VCaP (cell line): ENCODE measurements at regions not wholly inside any gene's neighbourhood (a gene's known extent, or its start where the extent isn't known, plus 50 kb on each side); places are given as distances from the start of the nearest gene placed in this dataset.

Experiments used
- H3K27ac ChIP-seq: fragments of 450-650 bp; 2 replicates; pipeline ENCODE4 v1.5.1; 2017
- TF ChIP-seq, protein P1 (sequence below): fragments of 450-650 bp; conservative IDR thresholded peaks from 2 replicates; pipeline ENCODE4 v1.5.1; 2017; ENCODE audit warnings: mild to moderate bottlenecking, moderate library complexity

DNA sequence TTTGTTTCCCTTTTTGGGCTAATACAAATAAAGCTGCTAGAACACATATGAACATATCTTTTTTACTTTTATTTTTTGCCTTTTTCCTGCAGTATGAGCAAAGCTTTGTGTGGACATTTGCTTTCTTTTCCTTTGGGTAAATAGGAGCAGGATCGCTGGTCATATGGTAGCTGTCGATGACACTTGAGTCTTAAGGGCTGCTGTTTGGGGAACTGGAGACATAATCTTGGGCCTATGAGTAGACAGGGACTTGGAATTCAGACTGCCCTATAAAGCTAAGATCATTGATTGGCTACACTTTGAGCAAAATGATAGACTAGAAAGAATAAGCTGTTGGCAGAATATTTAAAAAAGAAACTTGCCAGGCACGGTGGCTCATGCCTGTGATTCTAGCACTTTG lies 60.9 kb upstream of the ABL1 start:
- TF ChIP-seq, protein P1, sequence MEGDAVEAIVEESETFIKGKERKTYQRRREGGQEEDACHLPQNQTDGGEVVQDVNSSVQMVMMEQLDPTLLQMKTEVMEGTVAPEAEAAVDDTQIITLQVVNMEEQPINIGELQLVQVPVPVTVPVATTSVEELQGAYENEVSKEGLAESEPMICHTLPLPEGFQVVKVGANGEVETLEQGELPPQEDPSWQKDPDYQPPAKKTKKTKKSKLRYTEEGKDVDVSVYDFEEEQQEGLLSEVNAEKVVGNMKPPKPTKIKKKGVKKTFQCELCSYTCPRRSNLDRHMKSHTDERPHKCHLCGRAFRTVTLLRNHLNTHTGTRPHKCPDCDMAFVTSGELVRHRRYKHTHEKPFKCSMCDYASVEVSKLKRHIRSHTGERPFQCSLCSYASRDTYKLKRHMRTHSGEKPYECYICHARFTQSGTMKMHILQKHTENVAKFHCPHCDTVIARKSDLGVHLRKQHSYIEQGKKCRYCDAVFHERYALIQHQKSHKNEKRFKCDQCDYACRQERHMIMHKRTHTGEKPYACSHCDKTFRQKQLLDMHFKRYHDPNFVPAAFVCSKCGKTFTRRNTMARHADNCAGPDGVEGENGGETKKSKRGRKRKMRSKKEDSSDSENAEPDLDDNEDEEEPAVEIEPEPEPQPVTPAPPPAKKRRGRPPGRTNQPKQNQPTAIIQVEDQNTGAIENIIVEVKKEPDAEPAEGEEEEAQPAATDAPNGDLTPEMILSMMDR, result no peak
- no peak overlapping the region for H3K27ac ChIP-seq

DNA sequence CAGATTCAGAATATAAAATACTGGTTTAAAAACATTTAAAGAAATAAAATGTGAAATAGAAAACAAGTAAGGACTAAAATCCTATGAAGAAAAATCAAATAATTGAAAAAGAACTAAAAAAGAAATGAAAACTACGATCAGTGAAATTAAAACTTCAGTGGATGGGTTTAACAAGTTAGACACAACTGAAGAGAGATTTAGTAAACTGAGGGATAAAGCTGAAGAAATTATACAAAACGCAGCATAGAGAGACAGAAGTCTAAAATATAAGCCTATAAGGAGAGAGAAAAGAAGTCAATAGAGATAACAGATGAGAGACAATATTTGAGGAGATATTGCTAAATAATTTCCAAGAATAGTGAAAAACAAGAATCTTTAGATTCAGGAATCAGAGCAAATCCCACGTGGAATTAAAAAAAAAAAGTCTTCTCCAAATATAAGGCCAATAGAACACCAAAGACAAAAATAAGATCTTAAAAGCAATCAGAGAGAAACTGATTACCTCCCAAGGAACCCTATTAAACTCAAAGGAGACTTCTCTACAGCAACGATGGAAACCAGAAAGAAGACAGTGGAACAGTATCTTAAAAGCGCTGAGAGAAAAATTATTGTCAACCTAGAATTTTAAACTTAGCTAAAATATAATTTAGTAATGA lies 59.6 kb upstream of the ABL1 start:
- no peak overlapping the region for H3K27ac ChIP-seq
- TF ChIP-seq, protein P1, result no peak

DNA sequence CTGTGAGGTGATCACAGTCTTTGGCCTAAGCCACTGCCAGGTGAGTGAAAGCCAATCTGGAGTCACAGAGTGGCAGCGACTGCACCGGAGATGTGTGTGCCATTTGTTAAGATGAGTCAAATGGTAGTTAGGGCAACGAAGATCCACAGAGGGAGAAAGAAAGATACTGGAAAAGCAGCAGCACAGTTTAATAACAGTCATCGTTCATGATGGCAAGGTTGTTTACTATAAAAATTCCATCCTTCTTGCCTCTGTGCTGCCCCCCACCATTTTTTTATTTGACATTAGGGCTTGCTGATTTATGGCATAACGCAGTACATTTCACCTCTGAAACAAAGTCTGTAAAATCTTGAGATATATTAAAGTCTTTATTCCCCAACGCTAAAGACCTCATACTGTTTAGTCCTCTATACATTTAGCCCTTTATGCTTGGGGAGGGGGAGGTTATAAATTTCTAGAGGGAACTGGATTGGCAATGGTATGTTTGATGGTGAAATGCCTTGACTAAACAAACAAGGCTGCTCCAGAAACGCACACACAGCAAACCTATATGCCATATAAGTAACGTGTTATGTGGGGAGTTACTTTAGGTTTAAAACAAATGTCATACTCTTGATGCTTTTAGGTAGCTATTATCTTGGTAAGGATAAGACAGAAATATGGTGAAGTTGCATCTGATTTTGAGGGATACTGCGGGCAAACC lies 55.8 kb upstream of the ABL1 start:
- H3K27ac ChIP-seq, result no peak overlapping the region
- TF ChIP-seq, protein P1, result no peak

DNA sequence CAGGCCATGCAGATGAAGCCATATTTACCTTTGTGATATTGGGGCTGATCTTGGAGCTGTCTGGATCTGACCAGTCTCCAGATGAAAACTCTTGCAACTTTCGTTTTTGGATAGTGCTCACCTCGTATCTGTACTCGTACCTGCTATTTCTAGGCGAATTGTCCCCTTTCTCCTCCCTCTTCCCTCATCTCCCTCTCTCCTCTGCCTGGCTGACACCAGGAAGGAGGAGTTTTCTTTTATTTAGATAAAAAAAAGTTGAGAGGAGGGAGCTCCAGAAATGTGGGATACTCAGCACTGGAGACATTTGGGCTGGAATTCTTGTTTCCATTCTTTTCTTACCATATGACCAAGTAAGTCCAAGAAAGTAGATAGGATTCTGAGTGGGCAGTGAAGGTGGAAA lies 54.6 kb upstream of the ABL1 start:
- TF ChIP-seq, protein P1, result no peak
- no peak overlapping the region for H3K27ac ChIP-seq

DNA sequence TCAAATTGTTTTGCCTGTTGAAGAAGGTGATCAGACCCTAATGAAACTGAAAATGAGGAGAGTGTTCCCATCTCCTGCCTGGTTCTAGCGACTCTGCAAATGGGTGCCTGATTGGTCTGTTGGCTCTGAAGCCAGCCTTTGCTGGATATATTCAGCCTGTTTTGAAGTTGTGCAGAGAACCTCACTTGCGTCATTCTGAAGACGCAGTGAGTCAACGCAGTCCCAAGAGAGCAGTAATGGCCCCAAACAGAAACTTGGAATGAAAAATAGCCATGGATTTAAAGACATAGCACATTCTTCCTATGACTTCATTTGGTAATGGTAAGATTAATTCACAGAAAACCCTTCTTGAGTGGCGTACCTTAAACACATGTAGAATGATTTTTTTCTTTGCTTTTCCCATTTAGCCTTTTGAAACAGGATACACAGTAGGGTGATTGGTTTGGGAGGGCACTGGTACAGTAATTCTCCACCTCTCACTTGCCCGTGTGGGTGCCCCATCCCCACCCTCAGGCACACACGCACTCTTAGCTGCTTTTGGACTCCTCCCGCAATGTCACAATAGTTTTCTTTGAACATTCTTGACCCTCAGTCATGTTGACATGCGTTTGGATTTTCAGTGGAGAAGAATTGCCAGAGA lies 54.1 kb upstream of the ABL1 start:
- TF ChIP-seq, protein P1, result no peak
- H3K27ac ChIP-seq, result no peak overlapping the region

DNA sequence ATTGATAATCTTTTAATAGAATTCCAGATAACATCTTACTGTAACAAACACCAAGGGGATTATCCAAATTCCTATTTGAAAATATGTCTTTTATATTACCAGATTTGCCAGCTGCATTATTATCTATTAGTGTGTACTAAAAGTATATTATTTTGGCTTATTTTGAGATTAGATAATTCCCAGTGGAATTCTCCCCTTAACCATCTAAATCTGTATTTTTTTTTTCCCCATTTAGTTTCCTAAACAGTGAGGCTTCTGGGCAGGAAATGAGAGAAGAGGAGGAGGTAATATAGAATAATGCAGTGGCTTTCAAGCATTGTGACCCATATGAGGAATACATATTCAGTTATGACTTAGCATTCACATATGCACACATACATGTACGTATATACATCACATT lies 53.5 kb upstream of the ABL1 start:
- TF ChIP-seq, protein P1, result no peak

DNA sequence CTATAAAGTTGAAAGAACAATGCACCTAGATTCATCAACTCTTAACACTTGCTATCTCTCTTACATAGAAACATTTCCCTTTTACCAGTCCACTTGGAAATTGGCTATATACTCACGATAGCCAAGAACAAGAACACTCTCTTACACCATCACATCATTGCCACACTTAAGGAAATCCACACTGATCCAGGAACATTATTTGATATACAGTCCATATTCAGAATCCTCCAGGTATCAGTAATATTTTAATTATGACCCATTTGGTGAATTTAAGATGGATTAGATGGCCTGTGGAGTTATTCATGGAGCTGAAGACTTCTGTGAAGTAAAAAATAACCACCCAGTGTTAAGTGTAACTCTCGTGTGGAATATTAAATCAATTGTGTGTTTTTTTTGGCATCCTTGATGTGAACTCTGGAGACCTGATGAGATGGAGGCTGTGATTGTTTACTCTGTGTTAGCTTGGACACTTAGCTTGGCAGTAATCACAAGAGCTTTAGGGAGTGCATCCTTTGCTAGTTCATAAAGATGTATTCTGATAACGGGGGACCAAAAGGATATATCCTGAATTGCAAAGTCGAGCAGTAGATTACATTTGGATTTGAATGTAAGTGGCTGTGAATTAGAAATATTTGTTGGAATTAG lies 52.0 kb upstream of the ABL1 start:
- TF ChIP-seq, protein P1, result no peak
- H3K27ac ChIP-seq, result no peak overlapping the region; the same call in 1 of the 2 replicates

More for the DNA sequence above, 53.5 kb upstream of the ABL1 start:
- H3K27ac ChIP-seq, result no peak overlapping the region
